ENCODE measurements at regions not wholly inside any gene's neighbourhood (a gene's known extent, or its start where the extent isn't known, plus 50 kb on each side); places are given as distances from the start of the nearest gene placed in this dataset.

- no peak for TF ChIP-seq CTCF (IDR thresholded peaks at IDR 0.05; ENCODE audit: low read depth, low read length, missing control alignments)
- H3K4me3 ChIP-seq (ENCODE audit: low read depth, low read length), result no peak overlapping the region
- no peak for DNase-seq (ENCODE audit: low read depth)
These were observed 209.4 kb downstream of the DTWD2 start for GRCh38 chr5:118778941-118779340.

- TF ChIP-seq CTCF (IDR thresholded peaks at IDR 0.05; ENCODE audit: low read depth, low read length, missing control alignments), result no peak
- H3K4me3 ChIP-seq (ENCODE audit: low read depth, low read length), result no peak overlapping the region
- no peak for DNase-seq (ENCODE audit: low read depth)
These were observed 211.1 kb downstream of the DTWD2 start for GRCh38 chr5:118777189-118777736.

- DNase-seq (ENCODE audit: low read depth), result no peak
- no peak overlapping the region for H3K4me3 ChIP-seq (ENCODE audit: low read depth, low read length)
- no peak for TF ChIP-seq CTCF (IDR thresholded peaks at IDR 0.05; ENCODE audit: low read depth, low read length, missing control alignments)
These were observed 211.6 kb downstream of the DTWD2 start for GRCh38 chr5:118776755-118777154.

GRCh38 chr5:118775790-118776499 is 212.4 kb downstream of the DTWD2 start:
- H3K4me3 ChIP-seq (ENCODE audit: low read depth, low read length), result no peak overlapping the region
- no peak for TF ChIP-seq CTCF (IDR thresholded peaks at IDR 0.05; ENCODE audit: low read depth, low read length, missing control alignments)
- DNase-seq (ENCODE audit: low read depth), result no peak

- no peak for DNase-seq (ENCODE audit: low read depth)
- TF ChIP-seq CTCF (IDR thresholded peaks at IDR 0.05; ENCODE audit: low read depth, low read length, missing control alignments), result no peak
- no peak overlapping the region for H3K4me3 ChIP-seq (ENCODE audit: low read depth, low read length)
These were observed 219.7 kb downstream of the DTWD2 start for GRCh38 chr5:118768607-118769175.

- TF ChIP-seq CTCF (IDR thresholded peaks at IDR 0.05; ENCODE audit: low read depth, low read length, missing control alignments), result no peak
- no peak for DNase-seq (ENCODE audit: low read depth)
- no peak overlapping the region for H3K4me3 ChIP-seq (ENCODE audit: low read depth, low read length)
These were observed 226.1 kb downstream of the DTWD2 start for GRCh38 chr5:118762291-118762690.
